ENCODE measurements at regions not wholly inside any gene's neighbourhood (a gene's known extent, or its start where the extent isn't known, plus 50 kb on each side); places are given as distances from the start of the nearest gene placed in this dataset.
A peak's percentile ranks its signal among the peaks of the same experiment; 100 is the strongest.

GRCh38 chr7:86972072-86972471 is 87.4 kb downstream of the ELAPOR2 start:
- DNase-seq, result no peak

DNA sequence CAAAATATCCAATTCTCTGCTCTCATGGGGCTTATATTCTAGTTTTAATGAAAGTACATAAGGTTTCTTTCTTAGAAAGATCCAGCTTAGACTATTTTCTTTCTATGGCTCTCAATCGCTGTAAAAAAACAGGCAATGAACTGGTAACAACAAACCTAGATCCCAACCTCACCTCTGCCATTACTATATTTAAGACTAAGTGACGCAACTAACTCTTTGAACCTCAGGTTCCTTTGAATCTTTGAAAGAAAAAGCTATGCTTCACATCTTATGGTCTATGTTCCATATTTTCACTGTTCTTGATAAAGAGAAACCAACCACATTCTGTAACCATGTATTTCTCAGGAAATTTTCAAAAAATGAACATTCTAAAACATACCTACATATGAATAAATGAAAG is 88.5 kb downstream of the ELAPOR2 start:
- no peak for DNase-seq

DNA sequence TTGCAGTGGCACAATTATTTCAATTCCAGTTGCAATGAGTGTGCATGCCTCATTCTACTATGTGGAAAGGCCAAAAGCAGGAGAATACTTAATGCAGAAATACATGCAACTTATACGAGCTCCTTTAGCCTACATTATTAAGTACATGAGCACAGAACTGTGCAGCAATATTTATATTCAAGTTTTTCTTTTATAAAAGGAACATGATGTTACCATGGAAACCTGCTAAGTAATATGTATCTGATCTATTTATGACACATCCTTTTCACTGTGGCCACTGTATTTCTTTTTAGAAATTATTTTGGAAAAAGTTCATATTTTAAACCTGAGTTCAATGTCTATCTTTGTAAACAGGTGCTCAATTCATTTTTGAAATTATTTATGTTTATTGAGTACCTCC is 88.9 kb downstream of the ELAPOR2 start:
- no peak for DNase-seq

DNA sequence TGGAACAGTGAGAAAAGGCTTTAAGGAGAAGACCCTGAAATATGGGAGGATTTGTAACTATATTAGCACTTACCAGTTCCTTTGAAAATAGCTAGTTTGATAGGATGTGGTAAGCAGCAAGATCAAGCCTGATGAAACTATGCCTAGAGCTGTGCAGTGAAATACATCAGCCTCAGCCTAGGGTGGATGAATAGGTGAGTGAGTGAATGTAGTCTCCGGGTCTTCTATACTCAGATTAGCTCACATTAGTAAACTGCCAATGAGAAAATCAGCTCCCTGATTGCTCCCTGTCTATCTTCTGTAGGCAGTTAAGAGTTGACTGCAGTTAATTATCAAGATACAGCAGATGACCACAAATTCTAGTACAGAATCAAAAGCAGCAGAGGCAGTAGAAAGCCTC is 89.6 kb downstream of the ELAPOR2 start:
- DNase-seq, result no peak

DNA sequence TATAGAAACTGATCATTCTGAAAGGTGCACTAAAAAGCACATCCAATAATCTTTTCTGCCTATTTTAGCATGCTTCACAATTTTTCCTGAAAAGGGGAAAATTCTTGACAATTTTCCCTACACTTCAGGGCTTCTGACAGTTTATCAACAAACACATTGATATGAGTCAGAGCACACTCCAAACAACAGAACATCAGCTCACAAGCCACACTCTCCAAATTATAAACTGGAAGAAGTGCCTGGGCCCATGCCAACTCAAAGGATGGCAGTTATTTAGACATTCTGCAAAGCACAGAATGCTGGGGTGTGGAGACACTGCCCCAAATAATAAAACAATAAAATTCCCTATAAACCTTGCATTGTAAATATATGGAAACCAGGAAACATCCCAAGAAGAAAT is 90.8 kb downstream of the ELAPOR2 start:
- peak in 1 of 14 donors; percentile 14 for DNase-seq

- DNase-seq, result no peak
These were observed 92.5 kb downstream of the ELAPOR2 start for GRCh38 chr7:86966916-86967315.

- no peak for DNase-seq
These were observed 93.7 kb downstream of the ELAPOR2 start for GRCh38 chr7:86965727-86966120.

GRCh38 chr7:86964973-86965726 is 94.3 kb downstream of the ELAPOR2 start:
- peak in 1 of 14 donors; percentile 25 for DNase-seq

GRCh38 chr7:86963599-86964230 is 95.7 kb downstream of the ELAPOR2 start:
- no peak for DNase-seq

- no peak for DNase-seq
These were observed 96.8 kb downstream of the ELAPOR2 start for GRCh38 chr7:86962623-86963022.

DNA sequence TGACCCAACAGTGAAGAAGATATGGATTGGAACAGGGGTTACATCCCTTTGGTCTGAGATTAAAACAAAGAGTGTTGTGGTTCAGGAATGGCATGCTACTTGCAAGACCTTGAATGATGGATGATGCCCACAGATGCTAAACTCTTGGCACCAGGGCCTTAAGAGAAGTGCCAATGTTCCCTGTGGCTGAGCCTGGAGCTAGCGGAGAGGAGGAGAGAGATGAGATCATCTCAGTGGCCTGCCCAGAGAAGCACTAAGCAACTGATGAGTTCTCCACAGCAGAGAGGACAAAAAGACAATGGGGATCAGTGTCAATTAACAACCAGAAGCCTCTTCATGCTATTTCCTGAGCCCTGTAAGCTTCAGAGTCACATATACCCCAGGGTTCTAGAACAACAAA is 97.8 kb downstream of the ELAPOR2 start:
- DNase-seq, result peak in 9 of 14 donors; percentile 27 to 53 (median 41)

DNA sequence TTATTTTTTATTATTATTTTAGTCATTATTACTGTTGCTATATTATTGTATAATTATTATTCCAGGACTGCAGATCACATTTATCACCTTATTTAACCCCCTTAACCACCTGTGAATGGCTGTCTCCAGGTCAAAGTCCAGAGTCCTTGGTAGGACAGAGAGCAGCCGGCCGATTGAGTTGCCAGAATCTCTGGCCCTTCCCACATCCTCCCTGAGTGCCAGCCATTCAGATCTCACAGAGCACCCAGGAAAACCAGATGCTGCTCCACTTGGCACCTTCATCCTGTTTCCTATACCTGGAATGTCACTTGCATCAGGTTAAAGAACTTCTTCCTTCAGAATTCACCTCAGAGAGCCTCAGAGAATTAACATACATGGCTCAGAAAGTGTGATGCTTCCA is 101.1 kb downstream of the ELAPOR2 start:
- DNase-seq, result no peak

GRCh38 chr7:86956567-86956966 is 102.9 kb downstream of the ELAPOR2 start:
- no peak for DNase-seq

- DNase-seq, result no peak
These were observed 103.5 kb downstream of the ELAPOR2 start for GRCh38 chr7:86955895-86956503.

DNA sequence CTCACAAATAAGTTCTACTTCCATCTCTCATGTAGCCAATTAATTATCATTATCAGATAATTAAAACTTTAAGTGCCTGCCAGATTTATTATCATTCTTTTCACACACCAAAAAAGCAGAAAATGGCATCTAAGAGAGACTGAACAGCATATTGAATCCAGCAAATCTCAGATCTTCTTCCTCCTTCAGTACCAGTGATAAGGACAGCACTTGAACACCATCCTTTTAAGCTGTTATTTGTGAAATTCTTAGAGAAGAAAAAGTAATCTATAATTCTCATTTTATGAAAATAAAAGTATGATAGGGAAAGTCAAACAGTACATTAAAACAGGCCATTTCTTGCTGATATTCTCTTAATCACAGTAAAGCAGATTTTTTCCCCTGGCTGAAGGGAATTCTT is 104.5 kb downstream of the ELAPOR2 start:
- DNase-seq, result no peak

GRCh38 chr7:86953653-86954336 is 105.7 kb downstream of the ELAPOR2 start:
- no peak for DNase-seq

GRCh38 chr7:86953219-86953618 is 106.2 kb downstream of the ELAPOR2 start:
- DNase-seq, result no peak

- no peak for DNase-seq
These were observed 107.6 kb downstream of the ELAPOR2 start for GRCh38 chr7:86951895-86952294.

- DNase-seq, result no peak
These were observed 108.5 kb downstream of the ELAPOR2 start for GRCh38 chr7:86950944-86951343.

- DNase-seq, result peak in 2 of 14 donors; percentile 17 to 24
These were observed 109.1 kb downstream of the ELAPOR2 start for GRCh38 chr7:86950360-86950759.

GRCh38 chr7:86949779-86950260 is 109.6 kb downstream of the ELAPOR2 start:
- peak in 1 of 14 donors; percentile 4 for DNase-seq

GRCh38 chr7:86949052-86949778 is 110.2 kb downstream of the ELAPOR2 start:
- no peak for DNase-seq
